HAP-1 (cell line): ENCODE measurements at regions not wholly inside any gene's neighbourhood (a gene's known extent, or its start where the extent isn't known, plus 50 kb on each side); places are given as distances from the start of the nearest gene placed in this dataset.

Experiments
- DNase-seq, 2 experiments: peaks; one replicate each; pipeline ENCODE4 v3.0.0-alpha.2; 2016 to 2020; ENCODE audit warnings: low spot score in 2 of 2
- H3K27me3 ChIP-seq: fragments of 250-450 bp; sonication (Bioruptor Pico); 2 replicates; pipeline ENCODE4 v1.5.1; 2020; ENCODE audit warnings: low read depth, mild to moderate bottlenecking, moderate library complexity
- H3K36me3 ChIP-seq: fragments of 250-450 bp; sonication (Bioruptor Pico); replicated peaks from 2 replicates; pipeline ENCODE4 v1.5.1; 2020; ENCODE audit warnings: mild to moderate bottlenecking
- H3K4me1 ChIP-seq: fragments of 250-450 bp; sonication (Bioruptor Pico); 2 replicates; pipeline ENCODE4 v1.5.1; 2020; ENCODE audit warnings: mild to moderate bottlenecking
- H3K4me3 ChIP-seq: fragments of 250-450 bp; sonication (Bioruptor Pico); 2 replicates; pipeline ENCODE4 v1.5.1; 2020; ENCODE audit warnings: mild to moderate bottlenecking, moderate library complexity
- H3K9me3 ChIP-seq: fragments of 250-450 bp; sonication (Bioruptor Pico); 2 replicates; pipeline ENCODE4 v1.5.1; 2020; ENCODE audit warnings: mild to moderate bottlenecking, moderate library complexity
- in situ Hi-C: fragments of 300-500 bp; cut with MboI; formaldehyde crosslinking; loops from 3 replicates; pipeline ENCODE4 v1.14.3; 2020; ENCODE audit warnings: low sequenced_read_pairs, inconsistent platforms, mixed read lengths

- Histone ChIP-seq H3K36me3 (no peaks in the 10 kb centered on the region), H3K9me3 (no peaks in the 10 kb centered on the region), H3K27me3 (no peaks in the 10 kb centered on the region), H3K4me1 (peaks cover 1% of the 10 kb centered on the region; the same call in 1 of the 2 replicates), H3K4me3 (no peak overlapping the region)
- DNase-seq = no peak
- in situ Hi-C loops = no loop called here
Measured at GRCh38 chr9:108606401-108606800, 249.4 kb downstream of the ACTL7B start.

GRCh38 chr9:108603141-108603540 lies 252.6 kb downstream of the ACTL7B start:
- in situ Hi-C loops = no loop called here
- H3K9me3 ChIP-seq = no peaks in the 10 kb centered on the region
- H3K36me3 ChIP-seq = no peaks in the 10 kb centered on the region
- no peaks in the 10 kb centered on the region for H3K27me3 ChIP-seq
- peaks cover 10% of the 10 kb centered on the region; the same call in 1 of the 2 replicates for H3K4me1 ChIP-seq
- H3K4me3 ChIP-seq = no peak overlapping the region
- DNase-seq = no peak

DNA sequence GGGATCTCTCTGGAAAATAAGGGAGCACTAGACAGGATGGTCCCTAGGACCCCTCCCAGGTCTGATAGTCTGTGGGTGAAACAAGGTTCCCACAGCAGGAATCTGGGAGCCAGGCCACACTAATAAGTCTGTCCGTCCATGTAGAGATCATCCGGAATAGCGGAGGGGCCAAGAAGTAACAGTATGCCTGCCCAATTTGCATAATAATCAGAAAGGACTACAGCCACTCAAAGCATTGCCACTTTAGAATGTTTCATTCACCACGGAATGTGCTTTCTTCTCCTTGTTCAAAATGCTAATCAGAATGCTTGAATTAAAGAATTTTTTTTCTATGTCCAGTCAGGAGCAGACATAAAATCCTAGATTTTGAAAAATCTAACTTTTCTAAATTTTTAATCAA lies 254.9 kb downstream of the ACTL7B start:
- Histone ChIP-seq H3K4me1 (peaks cover 10% of the 10 kb centered on the region; the same call in 1 of the 2 replicates), H3K9me3 (no peaks in the 10 kb centered on the region), H3K36me3 (no peaks in the 10 kb centered on the region), H3K27me3 (no peaks in the 10 kb centered on the region), H3K4me3 (no peak overlapping the region)
- DNase-seq = peak; percentile 37 to 64
- in situ Hi-C loops = no loop called here

GRCh38 chr9:108599571-108599970 lies 256.2 kb downstream of the ACTL7B start:
- Histone ChIP-seq H3K4me3 (no peak overlapping the region), H3K27me3 (no peaks in the 10 kb centered on the region), H3K36me3 (no peaks in the 10 kb centered on the region), H3K4me1 (peaks cover 16% of the 10 kb centered on the region; the same call in 1 of the 2 replicates), H3K9me3 (no peaks in the 10 kb centered on the region)
- in situ Hi-C loops = no loop called here
- no peak for DNase-seq

DNA sequence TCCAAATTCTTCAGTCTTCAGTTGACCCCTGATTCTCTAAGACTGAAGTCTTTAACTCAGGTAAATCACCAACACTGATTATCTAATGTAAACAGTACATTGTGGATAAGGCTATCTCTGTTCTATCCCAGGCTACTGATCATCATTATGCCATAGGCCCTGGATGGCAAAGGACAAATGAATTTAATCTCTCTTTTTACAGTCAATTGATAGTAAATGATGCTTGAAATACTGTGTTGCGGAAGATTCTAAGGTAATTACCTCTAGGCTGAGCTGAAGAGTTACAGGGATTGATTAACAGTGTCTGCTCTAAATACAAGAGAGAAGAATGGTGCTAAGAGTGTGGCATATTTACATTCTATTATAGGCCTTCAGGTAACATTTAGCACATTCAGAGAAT lies 264.7 kb downstream of the ACTL7B start:
- Histone ChIP-seq H3K9me3 (no peaks in the 10 kb centered on the region), H3K4me1 (peaks cover 6% of the 10 kb centered on the region; the same call in 1 of the 2 replicates), H3K27me3 (no peaks in the 10 kb centered on the region), H3K4me3 (no peak overlapping the region), H3K36me3 (no peaks in the 10 kb centered on the region)
- no peak for DNase-seq
- in situ Hi-C loops = no loop called here

GRCh38 chr9:108588246-108588645 lies 267.5 kb downstream of the ACTL7B start:
- no peaks in the 10 kb centered on the region for H3K36me3 ChIP-seq
- no peaks in the 10 kb centered on the region for H3K9me3 ChIP-seq
- in situ Hi-C loops = no loop called here
- H3K4me3 ChIP-seq = no peak overlapping the region
- no peak for DNase-seq
- no peaks in the 10 kb centered on the region for H3K27me3 ChIP-seq
- no peaks in the 10 kb centered on the region for H3K4me1 ChIP-seq

DNA sequence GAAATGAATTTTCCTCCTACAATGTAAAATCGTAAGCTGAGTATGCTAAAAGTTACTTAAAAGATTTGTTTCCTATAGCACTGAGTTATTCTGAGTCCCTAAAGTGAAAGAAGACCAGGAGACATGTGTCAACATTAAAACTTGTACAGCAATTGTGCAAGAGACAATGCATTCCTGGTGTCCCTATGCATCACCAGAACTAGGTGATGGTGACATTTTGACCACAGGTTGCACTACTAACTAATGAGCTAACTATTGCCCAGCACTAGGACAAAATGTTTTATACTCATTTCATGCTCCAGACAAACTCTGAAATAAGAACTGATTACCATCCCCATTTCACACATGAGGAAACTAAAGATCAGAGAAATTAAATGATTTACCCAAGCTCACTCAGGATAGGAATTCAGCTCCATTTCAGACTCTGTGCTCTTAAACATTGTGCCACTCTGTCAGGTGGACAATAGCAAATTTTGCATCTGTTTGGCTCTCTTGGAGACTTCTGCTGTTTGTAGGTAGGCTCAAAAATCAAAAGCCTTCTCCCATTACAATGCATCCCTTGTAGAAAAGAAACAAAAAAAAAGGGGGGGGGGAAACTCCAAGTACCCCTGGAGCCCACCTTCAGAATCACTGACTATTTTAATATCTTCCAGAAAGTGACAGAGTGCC lies 269.2 kb downstream of the ACTL7B start:
- H3K9me3 ChIP-seq = no peaks in the 10 kb centered on the region
- H3K36me3 ChIP-seq = no peaks in the 10 kb centered on the region
- no peak overlapping the region for H3K4me3 ChIP-seq
- no peak for DNase-seq
- no peaks in the 10 kb centered on the region for H3K4me1 ChIP-seq
- no peaks in the 10 kb centered on the region for H3K27me3 ChIP-seq
- in situ Hi-C loops = no loop called here

- no peaks in the 10 kb centered on the region for H3K4me1 ChIP-seq
- in situ Hi-C loops = no loop called here
- DNase-seq = no peak
Measured at GRCh38 chr9:108584860-108585259, 270.9 kb downstream of the ACTL7B start.

DNA sequence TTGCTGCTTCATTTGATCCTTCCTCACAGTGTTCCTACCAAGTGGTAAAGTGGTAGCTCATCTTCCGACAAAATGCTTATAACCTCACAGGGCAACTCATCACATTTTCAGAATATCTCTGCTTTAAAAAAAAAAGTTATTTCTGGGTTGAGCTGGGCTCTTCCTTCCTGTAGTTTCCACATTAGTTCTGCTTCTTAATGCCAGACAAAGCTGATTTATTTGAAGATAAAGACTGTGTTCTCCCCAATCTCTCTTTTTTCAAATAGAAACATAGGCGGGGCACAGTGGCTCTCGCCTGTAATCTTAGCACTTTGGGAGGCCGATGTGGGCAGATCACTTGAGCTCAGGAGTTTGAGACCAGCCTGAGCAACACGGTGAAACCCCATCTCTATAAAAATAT lies 273.1 kb downstream of the ACTL7B start:
- DNase-seq = no peak
- Histone ChIP-seq H3K4me1 (no peaks in the 10 kb centered on the region), H3K36me3 (no peaks in the 10 kb centered on the region), H3K9me3 (no peaks in the 10 kb centered on the region), H3K27me3 (no peaks in the 10 kb centered on the region), H3K4me3 (no peak overlapping the region)
- in situ Hi-C loops = no loop called here

More at GRCh38 chr9:108584860-108585259, 270.9 kb downstream of the ACTL7B start:
- Histone ChIP-seq H3K36me3 (no peaks in the 10 kb centered on the region), H3K9me3 (no peaks in the 10 kb centered on the region), H3K4me3 (no peak overlapping the region), H3K27me3 (no peaks in the 10 kb centered on the region)

DNA sequence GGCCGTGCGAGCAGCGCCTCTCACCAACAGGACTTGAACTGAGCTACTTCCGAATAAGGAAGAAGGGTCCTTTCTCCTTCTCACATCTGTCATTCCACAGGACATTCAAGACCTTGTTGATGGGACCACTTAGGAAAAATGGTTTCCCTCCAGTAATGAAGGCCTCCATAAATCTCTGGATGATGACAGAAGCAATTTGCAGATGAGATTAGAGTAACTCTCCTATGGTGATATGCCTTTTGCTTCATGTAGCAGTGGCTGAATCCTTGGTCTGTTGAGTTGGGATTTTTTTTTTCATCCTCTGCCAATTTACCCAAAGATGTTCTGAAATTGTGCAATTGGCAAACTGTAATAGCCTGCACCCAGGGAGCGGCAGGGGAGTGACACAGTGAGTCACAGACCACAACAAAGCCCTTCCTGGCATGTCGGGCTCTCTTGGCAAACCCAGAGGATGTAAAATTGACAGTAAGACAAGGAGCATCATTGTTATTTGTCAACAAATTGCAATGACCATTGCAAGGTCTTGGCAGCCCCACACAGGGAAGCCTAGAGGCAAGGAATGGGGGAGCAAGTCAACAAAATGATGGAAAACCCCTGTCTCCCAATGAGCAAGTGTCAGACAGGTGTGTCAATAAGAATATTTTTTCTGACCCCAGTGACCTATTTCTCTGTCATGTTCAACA lies 275.9 kb downstream of the ACTL7B start:
- Histone ChIP-seq H3K4me1 (no peaks in the 10 kb centered on the region), H3K36me3 (no peaks in the 10 kb centered on the region), H3K9me3 (no peaks in the 10 kb centered on the region), H3K4me3 (no peak overlapping the region), H3K27me3 (no peaks in the 10 kb centered on the region)
- no peak for DNase-seq
- in situ Hi-C loops = no loop called here

DNA sequence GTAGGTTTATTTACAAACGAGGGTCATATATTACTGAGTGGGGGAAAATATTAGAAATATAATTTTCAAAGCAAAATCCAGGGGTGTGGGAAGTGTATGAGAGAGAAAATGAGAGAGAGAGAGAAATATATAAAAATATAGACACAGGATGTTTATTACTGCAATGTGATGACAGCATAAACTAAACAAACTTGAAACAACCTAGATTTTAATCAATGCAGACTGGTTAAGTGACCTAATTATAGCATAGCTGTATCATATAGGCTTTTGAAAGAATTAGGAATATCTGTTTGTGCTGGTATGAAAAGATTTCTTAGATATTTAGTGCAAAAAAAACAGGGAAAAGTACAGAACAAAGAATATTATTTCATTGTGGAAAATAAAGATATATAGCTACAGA lies 280.5 kb downstream of the ACTL7B start:
- in situ Hi-C loops = no loop called here
- no peak overlapping the region for H3K4me3 ChIP-seq
- no peaks in the 10 kb centered on the region for H3K4me1 ChIP-seq
- H3K27me3 ChIP-seq = 0 out of 2 replicates have a peak, but pooled peaks cover 4% of the 10 kb centered on the region
- no peaks in the 10 kb centered on the region for H3K36me3 ChIP-seq
- H3K9me3 ChIP-seq = no peaks in the 10 kb centered on the region
- DNase-seq = no peak

GRCh38 chr9:108569624-108570023 lies 286.2 kb downstream of the ACTL7B start:
- in situ Hi-C loops = loop anchor here (10.0 kb wide), 1 partner anchor 1105 kb away; no protein-coding TSS in a partner anchor
- Histone ChIP-seq H3K4me1 (no peaks in the 10 kb centered on the region), H3K36me3 (no peaks in the 10 kb centered on the region), H3K9me3 (no peaks in the 10 kb centered on the region), H3K4me3 (no peak overlapping the region), H3K27me3 (0 out of 2 replicates have a peak, but pooled peaks cover 4% of the 10 kb centered on the region)
- DNase-seq = no peak

DNA sequence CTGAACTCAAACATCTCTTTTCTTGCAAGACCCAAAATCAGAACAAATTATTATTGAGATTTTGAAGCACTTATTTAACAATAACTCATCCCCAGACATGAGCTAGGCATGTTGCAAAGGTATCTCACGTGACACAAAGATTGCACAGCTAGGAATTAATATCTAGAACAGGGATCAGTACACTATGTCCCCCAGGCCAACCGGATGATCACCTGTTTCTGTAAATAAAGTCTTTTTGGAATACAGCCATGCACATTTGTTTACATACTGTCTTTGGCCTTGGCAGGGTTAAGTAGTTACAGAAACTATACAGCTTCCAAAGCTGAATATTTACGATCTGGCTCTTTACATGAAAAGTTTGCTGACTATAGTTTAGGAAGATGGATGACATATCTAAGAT lies 287.7 kb downstream of the ACTL7B start:
- in situ Hi-C loops = loop anchor here (10.0 kb wide), 1 partner anchor 1103 kb away; no protein-coding TSS in a partner anchor
- Histone ChIP-seq H3K9me3 (no peaks in the 10 kb centered on the region), H3K27me3 (no peaks in the 10 kb centered on the region), H3K36me3 (no peaks in the 10 kb centered on the region), H3K4me1 (no peaks in the 10 kb centered on the region), H3K4me3 (no peak overlapping the region)
- DNase-seq = no peak

GRCh38 chr9:108567571-108567970 lies 288.2 kb downstream of the ACTL7B start:
- H3K4me1 ChIP-seq = no peaks in the 10 kb centered on the region
- in situ Hi-C loops = loop anchor here (10.0 kb wide), 1 partner anchor 1103 kb away; no protein-coding TSS in a partner anchor

More at GRCh38 chr9:108567571-108567970, 288.2 kb downstream of the ACTL7B start:
- Histone ChIP-seq H3K4me3 (no peak overlapping the region), H3K36me3 (no peaks in the 10 kb centered on the region), H3K27me3 (no peaks in the 10 kb centered on the region), H3K9me3 (no peaks in the 10 kb centered on the region)
- no peak for DNase-seq
